Vagina (tissue), 2 donors: ENCODE measurements at regions not wholly inside any gene's neighbourhood (a gene's known extent, or its start where the extent isn't known, plus 50 kb on each side); places are given as distances from the start of the nearest gene placed in this dataset.

Experiments used
- CTCF ChIP-seq, 3 experiments: fragments of 450-650 bp in 2 of 3; fragments of 200-600 bp in 1 of 3; sonication (generic) in 1 of 3; IDR thresholded peaks; one replicate each; pipeline ENCODE4 v1.5.1; 2017 to 2019; ENCODE audit warnings: antibody characterized with exemption in 3 of 3, mild to moderate bottlenecking in 2 of 3, moderate library complexity in 2 of 3
- POLR2A ChIP-seq, 2 donors: fragments of 450-650 bp; IDR thresholded peaks; one replicate each; pipeline ENCODE4 v1.6.1; 2017; ENCODE audit warnings: antibody characterized with exemption in 2 of 2, mild to moderate bottlenecking in 2 of 2, moderate library complexity in 2 of 2
- POLR2AphosphoS5 ChIP-seq, 2 donors: sonication (generic); formaldehyde crosslinking; IDR thresholded peaks; one replicate each; pipeline ENCODE4 v1.9.0; 2017; ENCODE audit warnings: antibody characterized with exemption in 2 of 2, mild to moderate bottlenecking in 2 of 2, low read depth in 1 of 2; ENCODE audit not compliant: insufficient read depth in 1 of 2

GRCh38 chr6:159117046-159117445, 52.2 kb upstream of the FNDC1 start:
- no peak for TF ChIP-seq CTCF (IDR thresholded peaks at IDR 0.05)
- TF ChIP-seq POLR2A (IDR thresholded peaks at IDR 0.05) = no peak
- no peak for TF ChIP-seq POLR2AphosphoS5 (IDR thresholded peaks at IDR 0.05; ENCODE audit: insufficient read depth in 1 of 2, low read depth in 1 of 2)
